ENCODE measurements at regions not wholly inside any gene's neighbourhood (a gene's known extent, or its start where the extent isn't known, plus 50 kb on each side); places are given as distances from the start of the nearest gene placed in this dataset.

DNA sequence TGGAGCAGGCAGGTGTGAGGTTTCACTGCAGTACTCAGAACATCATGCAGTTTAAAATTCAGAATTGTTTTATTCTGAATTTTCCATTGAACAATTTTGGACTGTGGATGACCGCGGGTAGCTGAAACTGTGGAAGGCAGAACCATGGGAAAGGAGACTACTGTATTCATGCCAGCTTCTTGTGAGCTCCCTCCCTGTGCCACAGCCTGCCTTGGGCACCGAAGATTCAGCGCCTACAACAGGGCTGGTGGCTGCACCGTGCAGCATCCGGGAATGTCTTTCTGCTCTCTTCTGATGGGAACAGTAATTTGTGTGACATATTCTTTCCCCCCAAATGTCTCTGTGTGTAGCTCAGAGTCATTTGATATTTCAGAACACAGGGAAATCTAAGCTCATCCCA is 118.5 kb upstream of the NKX1-1 start:
- TF ChIP-seq, protein P1, sequence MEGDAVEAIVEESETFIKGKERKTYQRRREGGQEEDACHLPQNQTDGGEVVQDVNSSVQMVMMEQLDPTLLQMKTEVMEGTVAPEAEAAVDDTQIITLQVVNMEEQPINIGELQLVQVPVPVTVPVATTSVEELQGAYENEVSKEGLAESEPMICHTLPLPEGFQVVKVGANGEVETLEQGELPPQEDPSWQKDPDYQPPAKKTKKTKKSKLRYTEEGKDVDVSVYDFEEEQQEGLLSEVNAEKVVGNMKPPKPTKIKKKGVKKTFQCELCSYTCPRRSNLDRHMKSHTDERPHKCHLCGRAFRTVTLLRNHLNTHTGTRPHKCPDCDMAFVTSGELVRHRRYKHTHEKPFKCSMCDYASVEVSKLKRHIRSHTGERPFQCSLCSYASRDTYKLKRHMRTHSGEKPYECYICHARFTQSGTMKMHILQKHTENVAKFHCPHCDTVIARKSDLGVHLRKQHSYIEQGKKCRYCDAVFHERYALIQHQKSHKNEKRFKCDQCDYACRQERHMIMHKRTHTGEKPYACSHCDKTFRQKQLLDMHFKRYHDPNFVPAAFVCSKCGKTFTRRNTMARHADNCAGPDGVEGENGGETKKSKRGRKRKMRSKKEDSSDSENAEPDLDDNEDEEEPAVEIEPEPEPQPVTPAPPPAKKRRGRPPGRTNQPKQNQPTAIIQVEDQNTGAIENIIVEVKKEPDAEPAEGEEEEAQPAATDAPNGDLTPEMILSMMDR (IDR thresholded peaks at IDR 0.05) = no peak
- DNase-seq (ENCODE audit: low spot score) = no peak
- no peak overlapping the region for H3K4me3 Mint-ChIP-seq (ENCODE audit: unreplicated experiment)
- H3K27me3 Mint-ChIP-seq (ENCODE audit: low read depth) = peaks cover 59% of the 10 kb centered on the region
- no peaks in the 10 kb centered on the region for H3K4me1 Mint-ChIP-seq (ENCODE audit: low read depth)
- H3K36me3 Mint-ChIP-seq (ENCODE audit: low read depth) = peaks cover 6% of the 10 kb centered on the region
- H3K27ac Mint-ChIP-seq (ENCODE audit: unreplicated experiment) = no peak overlapping the region
- H3K9me3 Mint-ChIP-seq (ENCODE audit: low read depth) = peaks cover 24% of the 10 kb centered on the region

DNA sequence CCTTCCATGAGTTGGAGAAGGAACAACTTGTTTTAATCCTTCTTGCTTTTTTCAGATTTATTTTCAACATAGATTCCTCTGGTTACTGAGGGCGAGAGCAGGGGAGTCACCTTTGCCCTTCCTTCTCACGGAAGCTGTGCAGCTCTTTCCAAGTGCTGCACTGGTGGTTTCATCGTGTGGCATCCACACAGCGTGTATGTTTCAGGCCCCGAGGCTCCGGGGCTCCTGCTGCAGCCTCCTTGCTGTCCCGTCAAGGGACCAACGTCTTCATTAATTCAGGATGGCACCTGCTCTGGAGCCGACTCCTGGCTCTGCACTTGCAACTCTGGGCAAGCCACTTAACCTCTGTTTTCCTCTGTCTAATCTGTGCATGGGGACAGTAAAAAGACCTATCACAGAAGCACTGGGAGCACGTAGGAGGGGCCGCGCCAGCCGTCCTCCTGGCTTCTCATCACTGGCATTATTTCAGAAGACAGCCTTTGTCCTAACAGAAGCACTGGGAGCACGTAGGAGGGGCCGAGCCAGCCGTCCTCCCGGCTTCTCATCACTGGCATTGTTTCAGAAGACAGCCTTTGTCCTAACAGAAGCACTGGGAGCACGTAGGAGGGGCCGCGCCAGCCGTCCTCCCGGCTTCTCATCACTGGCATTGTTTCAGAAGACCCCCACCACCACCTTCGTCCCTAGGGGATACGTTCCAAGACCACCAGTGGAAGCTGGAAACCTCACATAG is 117.8 kb upstream of the NKX1-1 start:
- peaks cover 54% of the 10 kb centered on the region for H3K27me3 Mint-ChIP-seq (ENCODE audit: low read depth)
- peaks cover 24% of the 10 kb centered on the region for H3K9me3 Mint-ChIP-seq (ENCODE audit: low read depth)
- peaks cover 6% of the 10 kb centered on the region for H3K36me3 Mint-ChIP-seq (ENCODE audit: low read depth)

DNA sequence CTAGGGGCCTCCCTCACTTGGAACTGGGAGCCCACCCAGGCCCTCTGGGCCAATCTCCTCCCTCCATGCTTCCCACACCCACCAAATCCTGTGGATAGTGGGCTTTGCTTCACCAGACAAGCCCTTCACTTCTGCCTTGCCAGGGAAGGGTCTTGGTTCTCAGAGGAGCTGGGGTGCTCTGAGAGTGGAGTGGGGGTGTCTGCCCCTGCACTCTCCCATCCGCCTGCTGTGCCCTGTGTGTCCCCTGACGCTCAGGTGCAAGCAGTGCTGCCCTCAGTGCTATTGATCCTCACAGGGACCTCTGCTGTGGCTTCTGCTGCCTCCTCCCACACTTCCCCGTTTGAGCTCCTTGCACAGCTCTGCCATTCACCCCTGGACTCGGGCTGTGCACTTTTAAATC is 117.3 kb upstream of the NKX1-1 start:
- TF ChIP-seq, protein P1 (IDR thresholded peaks at IDR 0.05) = no peak
- DNase-seq (ENCODE audit: low spot score) = peak; percentile 58
- no peaks in the 10 kb centered on the region for H3K4me1 Mint-ChIP-seq (ENCODE audit: low read depth)
- H3K4me3 Mint-ChIP-seq (ENCODE audit: unreplicated experiment) = no peak overlapping the region
- peaks cover 6% of the 10 kb centered on the region for H3K36me3 Mint-ChIP-seq (ENCODE audit: low read depth)
- H3K9me3 Mint-ChIP-seq (ENCODE audit: low read depth) = peaks cover 24% of the 10 kb centered on the region
- peaks cover 48% of the 10 kb centered on the region for H3K27me3 Mint-ChIP-seq (ENCODE audit: low read depth)
- H3K27ac Mint-ChIP-seq (ENCODE audit: unreplicated experiment) = no peak overlapping the region

More for the DNA sequence above, 117.8 kb upstream of the NKX1-1 start:
- no peak overlapping the region for H3K27ac Mint-ChIP-seq (ENCODE audit: unreplicated experiment)
- H3K4me1 Mint-ChIP-seq (ENCODE audit: low read depth) = no peaks in the 10 kb centered on the region
- H3K4me3 Mint-ChIP-seq (ENCODE audit: unreplicated experiment) = no peak overlapping the region
- peak; percentile 97 for DNase-seq (ENCODE audit: low spot score)
- TF ChIP-seq, protein P1 (IDR thresholded peaks at IDR 0.05) = no peak

DNA sequence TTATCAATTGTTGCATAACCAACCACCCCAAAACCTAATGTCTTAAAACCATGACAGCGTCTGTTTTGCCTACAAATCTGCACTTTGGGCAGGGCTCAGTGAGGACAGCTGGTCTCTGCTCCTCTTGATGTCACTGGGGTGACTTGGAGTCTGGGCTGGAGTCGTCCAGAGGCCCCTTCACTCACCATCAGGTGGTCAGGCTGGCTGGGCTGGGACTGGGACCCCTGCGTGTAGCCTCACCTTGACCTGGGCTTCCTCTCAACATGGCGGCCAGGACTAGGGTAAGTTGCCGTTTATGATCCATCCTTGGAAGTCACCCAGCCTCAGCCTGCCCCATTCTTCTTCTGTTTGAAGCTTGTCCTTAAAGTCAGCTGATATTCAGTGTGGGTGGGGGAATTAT is 116.8 kb upstream of the NKX1-1 start:
- peak; percentile 72 for DNase-seq (ENCODE audit: low spot score)
- Mint-ChIP-seq H3K9me3 (ENCODE audit: low read depth) (peaks cover 24% of the 10 kb centered on the region), H3K36me3 (ENCODE audit: low read depth) (peaks cover 6% of the 10 kb centered on the region), H3K27ac (ENCODE audit: unreplicated experiment) (no peak overlapping the region), H3K4me3 (ENCODE audit: unreplicated experiment) (no peak overlapping the region), H3K4me1 (ENCODE audit: low read depth) (no peaks in the 10 kb centered on the region), H3K27me3 (ENCODE audit: low read depth) (peaks cover 43% of the 10 kb centered on the region)
- TF ChIP-seq, protein P1 (IDR thresholded peaks at IDR 0.05) = no peak

DNA sequence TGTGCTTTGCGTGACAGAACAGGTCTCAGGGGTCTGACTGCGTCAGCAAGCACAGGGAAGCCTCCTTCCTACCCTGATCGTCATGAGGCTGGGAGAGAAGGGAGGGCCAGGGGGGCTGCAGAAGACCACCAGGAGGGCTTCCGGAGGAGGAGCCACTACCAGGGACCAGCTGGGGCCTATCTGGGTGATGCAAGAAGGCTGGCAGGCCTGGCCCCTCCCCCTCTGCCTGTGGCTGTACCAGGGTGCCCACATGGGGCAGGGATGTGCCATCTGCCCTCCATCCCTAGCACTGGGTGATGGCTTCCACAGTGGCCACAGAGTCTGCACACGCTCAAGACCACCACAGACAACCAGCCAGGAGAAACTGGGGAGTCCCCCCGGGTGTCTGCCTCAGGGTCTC is 116.4 kb upstream of the NKX1-1 start:
- no peak overlapping the region for H3K4me3 Mint-ChIP-seq (ENCODE audit: unreplicated experiment)
- DNase-seq (ENCODE audit: low spot score) = peak; percentile 80
- peaks cover 6% of the 10 kb centered on the region for H3K36me3 Mint-ChIP-seq (ENCODE audit: low read depth)
- no peaks in the 10 kb centered on the region for H3K4me1 Mint-ChIP-seq (ENCODE audit: low read depth)
- no peak overlapping the region for H3K27ac Mint-ChIP-seq (ENCODE audit: unreplicated experiment)
- H3K27me3 Mint-ChIP-seq (ENCODE audit: low read depth) = peaks cover 41% of the 10 kb centered on the region
- peaks cover 24% of the 10 kb centered on the region for H3K9me3 Mint-ChIP-seq (ENCODE audit: low read depth)
- TF ChIP-seq, protein P1 (IDR thresholded peaks at IDR 0.05) = no peak
